Endothelial cell of umbilical vein (primary cell): ENCODE measurements at regions not wholly inside any gene's neighbourhood (a gene's known extent, or its start where the extent isn't known, plus 50 kb on each side); places are given as distances from the start of the nearest gene placed in this dataset.
A peak's percentile ranks its signal among the peaks of the same experiment; 100 is the strongest.

Source experiments
- BruUV-seq: library from RNA; stranded (reverse); fragments of 400-500 nt; replicated peaks from 2 replicates; lab custom pipeline; 2021; lab: Mats Ljungman, UMichigan
- CTCF ChIA-PET: fragments of 300-600, 350-600 bp; sonication (Branson Sonifier 250); formaldehyde crosslinking; loops from one replicate; lab custom pipeline; 2021; ENCODE audit warnings: antibody characterized with exemption, inconsistent platforms; lab: Charles Lee
- POLR2A ChIA-PET: fragments of 300-600, 350-600 bp; sonication (Branson Sonifier 250); formaldehyde crosslinking; loops from one replicate; lab custom pipeline; 2021; ENCODE audit warnings: antibody characterized with exemption, inconsistent platforms; lab: Charles Lee
- DNase-seq: peaks from one replicate; pipeline ENCODE4 v3.0.0-alpha.2; 2011; ENCODE audit warnings: low read depth, low spot score
- FAIRE-seq: peaks from 2 replicates; lab custom pipeline; 2011; peaks lifted over from hg19 to GRCh38; lab: Jason Lieb, UNC
- H2AFZ ChIP-seq: 2 replicates; pipeline ENCODE4 v1.6.0; 2012; ENCODE audit warnings: low read depth, low read length, control low read depth, inconsistent platforms
- H3K27ac ChIP-seq: 2 replicates; pipeline ENCODE4 v1.5.1; 2011; ENCODE audit warnings: low read depth, mild to moderate bottlenecking, control low read depth, low read length, moderate library complexity; ENCODE audit not compliant: insufficient read depth
- H3K27me3 ChIP-seq, 2 experiments: 2 replicates each; pipeline versions ENCODE4 v1.6.0 to v1.6.1; 2011; ENCODE audit warnings: low read length in 2 of 2, mixed read lengths in 1 of 2; ENCODE audit not compliant: control insufficient read depth in 2 of 2, insufficient read depth in 2 of 2
- H3K36me3 ChIP-seq, 2 experiments: 2 replicates in 1 of 2; 3 replicates in 1 of 2; pipeline ENCODE4 v1.5.1; 2011; ENCODE audit warnings: low read length in 2 of 2, mild to moderate bottlenecking in 1 of 2, moderate library complexity in 1 of 2; ENCODE audit not compliant: control insufficient read depth in 2 of 2, insufficient read depth in 2 of 2; ENCODE audit errors: extremely low read depth in 1 of 2
- H3K4me1 ChIP-seq: 3 replicates; pipeline ENCODE4 v1.5.1; 2011; ENCODE audit warnings: mild to moderate bottlenecking, low read length; ENCODE audit not compliant: control insufficient read depth, insufficient read depth; ENCODE audit errors: extremely low read depth
- H3K4me2 ChIP-seq: 2 replicates; pipeline ENCODE4 v1.6.1; 2011; ENCODE audit warnings: low read length, control low read depth, mixed read lengths; ENCODE audit not compliant: insufficient read depth
- H3K4me3 ChIP-seq, 3 experiments: fragments of 200-600 bp in 1 of 3; sonication (generic), shearing (Covaris generic) in 1 of 3; replicated peaks in 1 of 3; 2 replicates each; pipeline ENCODE4 v1.5.1; 2011 to 2016; ENCODE audit warnings: control low read depth in 3 of 3, low read length in 3 of 3, mild to moderate bottlenecking in 2 of 3, inconsistent platforms in 1 of 3, low read depth in 1 of 3, moderate library complexity in 1 of 3; ENCODE audit not compliant: insufficient read depth in 1 of 3
- H3K79me2 ChIP-seq: 2 replicates; pipeline ENCODE4 v1.6.0; 2012; ENCODE audit warnings: low read length, inconsistent platforms; ENCODE audit not compliant: control insufficient read depth, insufficient read depth
- H3K9ac ChIP-seq: replicated peaks from 2 replicates; pipeline ENCODE3; 2011; ENCODE audit warnings: low read length, control low read depth; ENCODE audit not compliant: insufficient read depth; ENCODE audit errors: extremely low read depth
- H3K9me1 ChIP-seq: replicated peaks from 3 replicates; pipeline ENCODE4 v1.6.0; 2011; ENCODE audit warnings: mild to moderate bottlenecking, low read length; ENCODE audit not compliant: control insufficient read depth, insufficient read depth; ENCODE audit errors: extremely low read depth
- H3K9me3 ChIP-seq: replicated peaks from 2 replicates; pipeline ENCODE4 v1.5.1; 2012; ENCODE audit warnings: low read length, inconsistent platforms; ENCODE audit not compliant: control insufficient read depth, insufficient read depth
- H4K20me1 ChIP-seq: replicated peaks from 2 replicates; pipeline ENCODE3; 2011; ENCODE audit warnings: mild to moderate bottlenecking, low read length; ENCODE audit not compliant: control insufficient read depth, insufficient read depth; ENCODE audit errors: extremely low read depth
- EZH2 ChIP-seq: IDR thresholded peaks from 2 replicates; pipeline ENCODE4 v1.6.1; 2012; ENCODE audit warnings: borderline replicate concordance, low read depth, mild to moderate bottlenecking, moderate library complexity, low read length, inconsistent platforms; ENCODE audit not compliant: severe bottlenecking
- FOS ChIP-seq: IDR thresholded peaks from 2 replicates; pipeline ENCODE4 v1.6.1; 2011; ENCODE audit warnings: mild to moderate bottlenecking, low read length, moderate library complexity, borderline replicate concordance; ENCODE audit not compliant: insufficient read depth
- GATA2 ChIP-seq: IDR thresholded peaks from 2 replicates; pipeline ENCODE4 v1.7.0; 2011; ENCODE audit warnings: low read depth, mild to moderate bottlenecking, moderate library complexity, mixed read lengths, low read length; ENCODE audit not compliant: insufficient read length, insufficient read depth
- JUN ChIP-seq: IDR thresholded peaks from 2 replicates; pipeline ENCODE4 v1.6.1; 2011; ENCODE audit warnings: borderline replicate concordance, low read depth; ENCODE audit not compliant: insufficient read length, insufficient read depth
- MYC ChIP-seq: IDR thresholded peaks from one replicate; pipeline ENCODE4 v1.6.1; 2011; ENCODE audit warnings: mild to moderate bottlenecking, low read depth, low read length
- POLR2A ChIP-seq: IDR thresholded peaks from 2 replicates; pipeline ENCODE4 v1.6.1; 2012; ENCODE audit warnings: low read depth, mild to moderate bottlenecking, control low read depth, low read length
- POLR2AphosphoS5 ChIP-seq: IDR thresholded peaks from 2 replicates; pipeline ENCODE4 v1.6.1; 2012; ENCODE audit warnings: low read depth, mild to moderate bottlenecking, control low read depth, low read length, moderate library complexity; ENCODE audit not compliant: insufficient read depth
- dilution Hi-C: fragments of 300-500 bp; cut with MboI; formaldehyde crosslinking; loops from one replicate; pipeline ENCODE4 v1.15.0; 2019; ENCODE audit warnings: low sequenced_read_pairs; ENCODE audit not compliant: extremely low pct_ligation_motif_present
- intact Hi-C: fragments of 100-400 bp; cut with micrococcal nuclease; formaldehyde crosslinking; loops from one replicate; pipeline ENCODE4 v1.10.0; 2022
- TF ChIP-seq, protein P1 (sequence below): IDR thresholded peaks from 2 replicates; pipeline ENCODE4 v1.6.1; 2011; ENCODE audit not compliant: insufficient read depth, insufficient read length
- TF ChIP-seq, protein P2 (sequence below), 2 donors: IDR thresholded peaks; 1 replicate in 1 of 2; 2 replicates in 1 of 2; pipeline ENCODE4 v1.5.1; 2011; ENCODE audit warnings: low read length in 2 of 2, mild to moderate bottlenecking in 2 of 2, moderate library complexity in 2 of 2, control low read depth in 1 of 2, inconsistent platforms in 1 of 2, low read depth in 1 of 2; ENCODE audit not compliant: insufficient read depth in 1 of 2; ENCODE audit errors: extremely low read depth in 1 of 2

DNA sequence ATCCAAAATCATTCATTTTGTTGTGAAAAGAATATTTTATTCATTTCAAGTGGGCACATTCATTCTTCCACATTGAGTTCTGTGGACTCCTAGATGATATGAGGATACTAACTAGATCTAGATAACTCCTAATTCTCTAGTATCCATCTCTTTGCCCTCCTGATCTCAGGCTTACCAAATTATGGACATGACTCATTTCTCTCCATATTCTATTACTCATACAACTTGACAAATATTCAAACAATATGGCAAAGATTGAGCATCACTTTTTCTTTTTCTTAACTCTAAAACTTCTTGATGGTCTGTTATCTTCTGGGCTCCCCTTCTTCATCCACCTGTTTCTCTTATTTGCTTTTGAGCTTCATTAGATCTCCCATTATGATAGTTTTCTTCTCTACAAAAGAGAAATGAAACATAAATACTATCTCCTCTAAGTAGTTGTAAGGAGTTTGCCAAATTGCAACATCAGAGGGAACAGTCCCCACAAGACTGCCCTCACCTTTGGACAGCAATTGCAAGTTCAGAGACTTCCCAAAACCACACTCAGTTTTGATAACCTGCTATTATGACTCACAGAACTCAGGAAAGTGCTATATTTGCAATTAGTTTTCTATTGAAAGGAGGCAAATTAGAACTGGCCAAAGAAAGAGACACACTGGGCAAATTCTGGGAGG is 422.9 kb downstream of the SPRY1 start:
- no peak overlapping the region for H3K4me2 ChIP-seq
- no peaks in the 10 kb centered on the region for H3K4me1 ChIP-seq
- dilution Hi-C loops = no loop called here
- TF ChIP-seq EZH2 = no peak
- TF ChIP-seq GATA2 = no peak
- TF ChIP-seq MYC = no peak
- TF ChIP-seq, protein P1, sequence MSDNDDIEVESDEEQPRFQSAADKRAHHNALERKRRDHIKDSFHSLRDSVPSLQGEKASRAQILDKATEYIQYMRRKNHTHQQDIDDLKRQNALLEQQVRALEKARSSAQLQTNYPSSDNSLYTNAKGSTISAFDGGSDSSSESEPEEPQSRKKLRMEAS = no peak
- no peak for TF ChIP-seq POLR2A
- no peak for TF ChIP-seq POLR2AphosphoS5
- peak; percentile 28 for TF ChIP-seq JUN
- TF ChIP-seq, protein P2, sequence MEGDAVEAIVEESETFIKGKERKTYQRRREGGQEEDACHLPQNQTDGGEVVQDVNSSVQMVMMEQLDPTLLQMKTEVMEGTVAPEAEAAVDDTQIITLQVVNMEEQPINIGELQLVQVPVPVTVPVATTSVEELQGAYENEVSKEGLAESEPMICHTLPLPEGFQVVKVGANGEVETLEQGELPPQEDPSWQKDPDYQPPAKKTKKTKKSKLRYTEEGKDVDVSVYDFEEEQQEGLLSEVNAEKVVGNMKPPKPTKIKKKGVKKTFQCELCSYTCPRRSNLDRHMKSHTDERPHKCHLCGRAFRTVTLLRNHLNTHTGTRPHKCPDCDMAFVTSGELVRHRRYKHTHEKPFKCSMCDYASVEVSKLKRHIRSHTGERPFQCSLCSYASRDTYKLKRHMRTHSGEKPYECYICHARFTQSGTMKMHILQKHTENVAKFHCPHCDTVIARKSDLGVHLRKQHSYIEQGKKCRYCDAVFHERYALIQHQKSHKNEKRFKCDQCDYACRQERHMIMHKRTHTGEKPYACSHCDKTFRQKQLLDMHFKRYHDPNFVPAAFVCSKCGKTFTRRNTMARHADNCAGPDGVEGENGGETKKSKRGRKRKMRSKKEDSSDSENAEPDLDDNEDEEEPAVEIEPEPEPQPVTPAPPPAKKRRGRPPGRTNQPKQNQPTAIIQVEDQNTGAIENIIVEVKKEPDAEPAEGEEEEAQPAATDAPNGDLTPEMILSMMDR (IDR thresholded peaks at IDR 0.05; ENCODE audit: extremely low read depth in 1 of 2, insufficient read depth in 1 of 2, low read depth in 1 of 2, low read length in 2 of 2) = no peak
- TF ChIP-seq FOS = peak; percentile 69
- H3K79me2 ChIP-seq = no peaks in the 10 kb centered on the region
- no peaks in the 10 kb centered on the region for H4K20me1 ChIP-seq
- no peak overlapping the region for H3K4me3 ChIP-seq
- H2AFZ ChIP-seq = no peak overlapping the region
- no TSS peak for BruUV-seq
- CTCF ChIA-PET = no interaction called here
- intact Hi-C loops = no loop called here
- no peak overlapping the region for H3K9ac ChIP-seq
- no peak overlapping the region for H3K27ac ChIP-seq
- no peaks in the 10 kb centered on the region for H3K9me1 ChIP-seq
- DNase-seq = no peak
- FAIRE-seq = no peak
- POLR2A ChIA-PET = no interaction called here
- no peaks in the 10 kb centered on the region for H3K27me3 ChIP-seq
- H3K36me3 ChIP-seq = no peaks in the 10 kb centered on the region
- no peaks in the 10 kb centered on the region for H3K9me3 ChIP-seq
